NOMO-1 treated with DMSO at 0.1 percent for 48 hours (cell line): ENCODE measurements at regions not wholly inside any gene's neighbourhood (a gene's known extent, or its start where the extent isn't known, plus 50 kb on each side); places are given as distances from the start of the nearest gene placed in this dataset.
"Not testable (repeated sequence)": the region's sequence is repeated elsewhere in the genome, so short reads cannot be mapped to it uniquely, and the experiment has no call there.

Source experiments
- DNase-seq: peaks from one replicate; lab custom pipeline; 2025; ENCODE audit not compliant: unreplicated experiment; lab: John Stamatoyannopoulos, UW

DNA sequence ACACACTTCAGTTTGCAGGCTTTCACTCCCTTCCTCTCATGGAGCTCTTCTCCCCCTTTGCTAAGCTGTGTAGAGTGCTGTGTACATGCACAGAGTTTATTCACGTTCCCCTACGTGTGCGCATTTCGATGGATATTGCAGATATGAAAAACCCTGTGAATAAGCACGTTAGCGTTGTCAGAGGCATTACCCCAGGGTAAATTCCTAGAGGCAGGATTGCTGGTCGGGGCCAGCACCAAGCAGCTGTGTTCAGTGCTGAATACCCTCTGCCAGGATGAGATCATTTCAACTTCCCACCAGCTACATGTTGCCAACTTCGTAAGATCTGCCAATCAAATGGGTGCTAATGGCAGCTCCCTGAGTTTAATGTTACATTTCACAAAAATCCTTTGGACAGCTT lies 172.3 kb upstream of the PPP1R26 start:
- DNase-seq: no peak

DNA sequence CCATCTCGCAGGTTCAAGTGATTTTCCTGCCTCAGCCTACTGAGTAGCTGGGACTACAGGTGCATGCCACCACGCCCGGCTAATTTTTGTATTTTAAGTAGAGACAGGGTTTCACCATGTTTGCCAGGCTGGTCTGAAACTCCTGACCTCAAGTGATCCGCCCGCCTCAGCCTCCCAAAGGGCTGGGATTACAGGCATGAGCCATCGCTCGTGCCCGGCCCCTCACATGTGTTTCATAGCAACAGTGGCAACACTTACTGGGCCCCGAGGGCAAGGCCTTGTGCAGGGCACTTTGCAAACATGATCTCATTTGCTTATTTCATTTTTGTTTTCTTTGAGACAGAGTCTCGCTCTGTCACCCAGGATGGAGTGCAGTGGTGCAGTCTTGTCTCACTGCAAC lies 171.7 kb upstream of the PPP1R26 start:
- DNase-seq: not testable (repeated sequence)

DNA sequence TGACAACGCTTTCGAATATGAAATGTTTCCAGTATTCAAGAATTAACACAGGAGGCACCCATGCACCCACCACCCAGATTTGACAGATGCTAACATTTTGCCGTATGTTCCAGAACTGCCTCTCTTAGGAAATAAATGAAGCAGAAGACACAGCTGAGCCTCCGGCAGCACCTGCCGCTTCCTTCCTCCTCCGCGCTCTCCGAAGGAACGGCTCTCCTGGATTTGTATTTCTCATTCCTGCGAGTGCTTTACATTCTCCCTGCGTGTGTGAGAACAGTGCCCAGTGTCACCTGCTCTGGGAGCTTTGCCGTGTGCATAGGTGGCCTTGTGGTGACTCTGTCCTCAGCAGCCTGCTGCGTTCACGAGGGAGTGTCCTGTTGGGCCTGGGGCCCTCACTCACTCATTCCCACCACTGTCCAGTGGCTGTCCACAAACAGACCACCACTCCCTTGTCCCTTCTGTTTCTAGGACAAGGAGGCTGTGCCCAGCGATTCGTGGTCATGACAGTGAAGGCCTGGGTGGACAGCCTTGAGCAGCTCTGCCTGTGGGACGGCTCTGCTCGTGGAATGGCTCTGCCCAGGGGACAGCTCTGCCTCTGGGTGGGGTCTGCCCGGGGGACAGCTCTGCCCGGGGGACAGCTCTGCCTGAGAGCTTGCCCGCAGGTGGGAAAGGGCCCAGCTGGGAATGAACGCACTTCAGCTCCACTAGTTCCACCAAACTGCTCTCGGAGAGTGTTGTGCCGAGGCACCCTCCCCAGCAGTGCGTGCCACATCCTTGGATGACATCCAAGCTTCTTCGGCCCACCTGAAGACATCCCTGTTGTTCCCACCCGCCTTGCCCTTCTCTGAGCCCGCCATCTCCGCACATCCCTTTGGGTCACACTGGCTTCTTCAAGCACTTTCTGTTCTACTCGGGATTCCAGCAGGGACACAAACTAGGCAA lies 170.5 kb upstream of the PPP1R26 start:
- DNase-seq: no peak

DNA sequence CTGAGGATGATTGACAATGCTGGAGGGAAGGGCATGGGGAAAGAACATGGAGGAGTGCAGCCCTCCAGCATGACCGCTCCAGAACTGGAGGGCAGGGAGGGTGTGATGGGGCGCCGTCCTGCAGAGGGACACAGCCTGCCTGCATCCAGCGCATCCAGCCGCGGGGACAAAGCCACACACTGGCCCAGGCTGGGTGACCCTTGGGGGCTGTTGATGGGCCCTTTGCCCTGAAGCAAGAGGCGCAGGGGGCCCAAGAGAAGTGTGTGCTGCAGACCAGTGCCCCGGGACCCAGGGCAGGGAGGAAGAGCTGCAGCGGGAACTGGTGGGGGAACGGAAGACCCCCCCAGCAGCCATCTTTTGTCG lies 169.8 kb upstream of the PPP1R26 start:
- DNase-seq: no peak

DNA sequence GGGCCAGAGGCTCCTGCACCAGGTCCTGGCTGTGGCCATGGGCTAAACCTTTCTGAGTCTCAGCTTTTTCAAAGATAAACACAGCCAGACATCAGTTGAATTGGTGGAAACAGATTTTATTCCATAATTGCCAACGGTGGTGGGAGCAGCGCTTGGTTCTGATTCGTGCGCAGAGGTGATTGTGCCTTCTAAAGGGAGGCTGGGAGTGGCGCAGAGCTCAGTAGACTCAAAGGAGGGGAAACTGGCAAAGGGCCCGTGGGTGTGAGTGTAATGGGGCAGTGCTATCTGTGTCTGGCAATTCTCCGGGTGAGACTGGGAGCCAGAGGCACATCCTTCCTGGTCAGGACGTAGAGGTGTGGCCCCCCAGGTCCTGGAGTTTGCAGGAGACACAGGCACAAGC lies 169.4 kb upstream of the PPP1R26 start:
- no peak for DNase-seq

DNA sequence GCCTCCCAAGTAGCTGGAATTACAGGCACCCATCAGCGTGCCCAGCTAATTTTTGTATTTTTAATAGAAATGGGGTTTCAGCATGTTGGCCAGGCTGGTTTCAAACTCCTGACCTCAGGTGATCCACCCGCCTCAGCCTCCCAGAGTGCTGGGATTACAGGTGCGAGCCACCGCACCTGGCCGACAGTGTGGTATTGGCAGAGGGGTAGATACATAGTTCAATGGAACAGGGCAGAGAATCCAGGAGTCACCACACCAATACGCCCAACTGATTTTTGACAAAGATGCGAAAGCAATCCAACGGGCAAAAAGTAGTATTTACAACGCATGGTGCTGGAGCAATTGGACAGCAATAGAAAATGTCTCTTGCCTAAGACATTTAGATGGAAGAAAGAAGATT lies 164.0 kb upstream of the PPP1R26 start:
- DNase-seq: no peak

DNA sequence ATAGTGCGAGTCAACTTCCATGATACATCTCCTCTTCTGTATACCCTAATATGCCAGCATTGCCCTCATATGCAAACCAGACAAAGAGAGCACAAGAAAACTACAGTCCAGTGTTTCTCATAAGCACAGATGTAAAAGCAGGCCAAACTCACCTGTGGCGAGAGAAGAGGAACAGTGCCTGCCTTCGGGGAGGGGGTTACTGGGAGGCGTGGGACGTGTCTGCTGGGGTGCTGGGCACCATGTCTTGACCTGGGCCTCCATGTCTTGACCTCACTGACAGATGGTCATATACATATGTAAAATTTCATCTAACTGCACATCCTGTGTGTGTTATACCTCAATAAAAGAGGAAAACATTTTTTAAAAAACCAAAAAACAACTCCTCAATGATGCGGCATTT lies 159.3 kb upstream of the PPP1R26 start:
- no peak for DNase-seq

DNA sequence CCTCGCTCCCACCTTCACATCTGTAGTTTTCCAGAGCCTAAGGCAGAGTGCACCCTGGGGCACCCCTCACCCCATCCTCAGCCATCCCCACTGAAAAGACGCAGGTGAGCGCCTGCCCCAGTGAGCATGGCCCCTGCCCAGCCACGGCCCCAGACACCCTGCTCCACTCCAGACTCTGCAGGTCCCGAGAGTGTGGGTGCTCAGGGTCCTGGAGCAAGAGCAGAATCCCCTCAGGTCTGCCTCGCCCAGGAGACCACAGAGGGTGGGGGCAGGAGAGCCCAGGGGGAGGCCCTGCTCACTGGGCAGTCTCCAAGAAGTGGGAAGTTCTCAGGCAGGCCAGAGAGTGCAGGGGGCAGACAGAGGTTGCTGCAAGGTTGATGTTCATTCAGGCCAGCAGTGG lies 158.6 kb upstream of the PPP1R26 start:
- DNase-seq: no peak

DNA sequence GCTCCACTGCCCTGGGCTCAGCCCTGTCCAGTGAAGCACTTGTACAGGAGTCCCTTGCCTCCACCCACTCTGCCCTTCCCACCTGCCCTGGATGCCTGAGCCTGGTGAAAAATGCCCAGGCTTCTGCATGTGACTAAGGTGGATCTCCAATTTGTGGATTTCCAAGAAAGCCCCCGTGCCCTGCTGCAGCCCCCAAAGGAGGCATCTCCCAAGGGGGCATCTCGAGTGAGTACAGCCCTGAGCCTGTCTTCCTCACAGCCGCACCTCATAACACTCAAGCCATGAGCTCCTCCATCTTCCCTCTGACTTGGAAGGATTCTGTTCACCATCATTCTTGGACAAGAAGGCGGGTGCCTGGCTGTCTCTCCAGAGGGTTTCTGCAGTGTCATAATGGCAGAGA lies 158.0 kb upstream of the PPP1R26 start:
- no peak for DNase-seq

DNA sequence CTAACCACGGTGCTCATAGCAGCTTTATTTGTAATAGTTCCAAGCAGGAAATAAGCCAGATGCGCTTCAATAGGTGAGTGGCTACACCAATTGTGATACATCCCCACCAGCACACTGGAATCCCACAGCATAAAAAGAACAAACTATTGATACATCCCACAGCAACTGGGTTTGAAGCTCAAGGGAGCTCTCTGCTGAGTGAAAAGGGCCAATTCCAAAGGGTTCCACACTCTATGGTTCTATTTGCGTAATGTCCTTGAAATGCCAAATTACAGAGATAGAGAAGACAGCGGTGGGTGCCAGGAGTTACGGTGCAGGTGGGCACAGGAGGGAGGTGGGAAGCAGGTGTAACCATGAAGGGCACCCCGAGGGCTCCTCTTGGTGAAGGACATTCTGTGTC lies 155.3 kb upstream of the PPP1R26 start:
- DNase-seq: no peak

DNA sequence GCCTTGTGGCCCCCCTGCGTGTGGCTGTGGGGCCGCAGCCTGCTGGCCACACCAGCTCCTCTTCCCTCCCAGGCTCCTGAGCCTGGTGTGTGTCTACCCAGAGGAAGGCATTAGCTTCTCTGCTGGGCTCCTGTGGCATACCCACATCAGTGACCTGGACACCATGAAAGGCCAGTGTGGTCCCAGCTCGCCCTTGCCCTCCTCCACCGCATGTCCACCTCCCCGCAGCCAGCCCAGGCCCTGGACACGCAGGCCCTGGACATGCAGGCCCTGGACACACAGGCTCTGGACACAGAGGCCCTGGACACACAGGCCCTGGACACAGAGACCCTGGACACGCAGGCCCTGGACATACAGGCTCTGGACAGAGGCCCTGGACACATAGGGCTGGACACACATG lies 153.4 kb upstream of the PPP1R26 start:
- DNase-seq: no peak

DNA sequence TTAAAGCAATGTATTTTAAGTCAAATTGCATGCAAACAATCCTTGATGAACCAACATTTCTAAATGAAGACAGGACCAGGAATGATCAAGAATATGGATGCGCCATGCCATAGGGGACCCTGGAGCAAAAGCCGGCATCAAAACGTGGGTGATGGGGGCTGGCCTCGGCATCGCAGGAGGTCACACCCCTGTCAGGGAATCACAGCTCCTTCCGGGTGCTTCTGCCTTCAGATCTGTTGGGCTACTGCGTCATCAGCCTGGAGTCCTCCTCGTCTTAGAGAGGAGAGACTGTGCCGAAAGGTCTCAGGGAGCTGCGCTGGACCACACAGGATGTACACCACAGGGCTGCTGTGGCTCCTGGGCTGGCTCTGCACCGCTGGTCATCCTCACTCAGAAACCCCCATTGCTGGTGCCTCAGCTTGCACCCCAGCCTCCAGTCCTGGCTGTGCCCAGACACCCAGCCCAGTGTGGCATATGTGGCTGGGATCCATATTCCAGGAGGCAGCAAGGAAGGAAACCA lies 152.9 kb upstream of the PPP1R26 start:
- DNase-seq: no peak

DNA sequence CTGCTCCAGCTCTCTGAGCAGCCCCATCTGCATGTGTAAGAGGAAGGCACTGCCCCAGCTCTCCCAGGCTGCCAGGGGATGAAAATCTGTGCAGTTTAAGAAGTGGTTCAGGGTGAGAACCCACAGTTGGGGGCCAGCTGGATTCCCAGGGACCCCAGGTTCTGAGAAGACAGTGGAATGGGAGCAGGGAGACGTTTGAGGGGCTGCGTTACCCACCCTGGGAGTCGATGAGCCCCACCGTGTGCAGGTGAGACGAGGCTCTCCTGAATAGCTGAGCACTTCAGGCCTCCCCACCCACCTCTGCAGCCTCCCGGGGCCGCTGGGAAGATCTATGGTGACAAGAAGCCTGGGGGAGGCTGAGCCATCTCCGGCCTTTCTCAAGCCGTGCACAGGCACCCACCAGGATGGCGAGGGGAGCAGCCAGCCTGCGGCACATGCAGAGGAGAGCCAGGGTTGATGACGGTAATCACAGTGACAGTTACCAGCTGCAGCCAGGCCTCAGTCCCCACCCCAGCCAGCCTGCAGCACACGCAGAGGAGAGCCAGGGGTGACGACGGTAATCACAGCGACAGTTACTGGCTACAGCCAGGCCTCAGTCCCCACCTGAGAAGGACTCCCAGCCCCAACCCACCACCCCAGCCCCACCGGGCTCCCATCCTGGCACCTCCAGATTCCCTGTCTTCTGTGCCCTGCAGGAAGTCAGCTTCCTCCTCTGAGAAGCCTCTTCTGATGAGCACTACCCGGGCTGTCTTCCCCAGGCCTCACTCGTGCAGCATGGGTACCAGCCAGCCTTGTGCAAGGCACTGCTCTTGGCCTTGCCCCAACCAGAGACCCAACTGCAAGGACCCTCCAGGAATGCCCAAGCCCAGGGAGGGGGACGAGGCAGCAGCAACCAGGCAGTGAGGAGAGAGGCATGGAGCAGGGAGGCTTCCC lies 150.8 kb upstream of the PPP1R26 start:
- DNase-seq: no peak

DNA sequence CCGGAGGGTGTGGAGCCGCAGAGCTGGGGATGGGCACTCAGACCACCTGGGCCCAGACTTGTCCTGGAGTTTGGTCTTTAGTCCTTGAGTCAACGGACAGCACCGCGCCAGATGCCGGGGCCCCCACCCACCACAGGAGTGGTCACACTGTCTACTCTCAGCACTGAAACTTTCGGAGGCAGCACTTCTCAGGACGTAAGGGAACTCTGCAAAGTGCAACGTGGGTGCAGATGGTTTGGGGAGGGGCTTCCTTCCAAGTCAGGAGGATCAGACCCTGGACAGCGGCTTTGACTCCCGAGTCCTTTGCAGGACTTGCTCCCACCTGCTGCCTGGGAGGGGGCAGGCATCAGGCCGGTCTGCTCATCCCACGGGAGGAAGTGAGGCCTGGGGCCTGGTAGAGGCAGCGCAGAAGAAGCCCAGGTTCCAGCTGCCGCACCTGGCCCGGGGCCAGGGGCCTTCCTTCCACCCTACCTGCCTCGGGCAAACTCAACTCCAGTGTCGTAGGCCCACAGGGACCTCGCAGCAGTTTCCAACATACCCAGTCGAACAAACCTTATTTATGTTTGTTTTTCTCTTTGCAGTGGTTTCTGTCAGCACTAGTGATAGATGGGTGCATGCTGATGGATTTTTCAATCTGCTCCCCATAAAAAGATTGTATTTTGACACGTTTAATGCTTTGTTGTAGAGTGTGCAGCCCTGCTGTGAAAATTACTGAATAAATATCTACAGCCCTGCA lies 149.8 kb upstream of the PPP1R26 start:
- no peak for DNase-seq

DNA sequence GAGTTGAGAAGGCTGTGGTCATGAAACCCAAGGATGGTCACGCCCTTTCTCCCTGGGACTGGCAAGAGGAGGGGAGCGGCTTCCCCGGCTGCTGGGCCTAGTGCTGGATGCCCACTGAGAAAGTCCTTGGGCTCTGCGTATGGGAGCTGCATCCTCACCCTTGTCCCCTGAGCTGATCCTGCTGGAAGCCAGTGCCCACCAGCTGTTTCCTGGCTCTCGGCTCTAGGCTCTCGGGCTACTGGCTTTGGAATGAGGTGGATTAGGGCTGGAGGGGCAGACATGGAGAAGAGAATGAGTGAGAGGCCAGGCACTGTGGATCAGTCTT lies 149.3 kb upstream of the PPP1R26 start:
- no peak for DNase-seq

DNA sequence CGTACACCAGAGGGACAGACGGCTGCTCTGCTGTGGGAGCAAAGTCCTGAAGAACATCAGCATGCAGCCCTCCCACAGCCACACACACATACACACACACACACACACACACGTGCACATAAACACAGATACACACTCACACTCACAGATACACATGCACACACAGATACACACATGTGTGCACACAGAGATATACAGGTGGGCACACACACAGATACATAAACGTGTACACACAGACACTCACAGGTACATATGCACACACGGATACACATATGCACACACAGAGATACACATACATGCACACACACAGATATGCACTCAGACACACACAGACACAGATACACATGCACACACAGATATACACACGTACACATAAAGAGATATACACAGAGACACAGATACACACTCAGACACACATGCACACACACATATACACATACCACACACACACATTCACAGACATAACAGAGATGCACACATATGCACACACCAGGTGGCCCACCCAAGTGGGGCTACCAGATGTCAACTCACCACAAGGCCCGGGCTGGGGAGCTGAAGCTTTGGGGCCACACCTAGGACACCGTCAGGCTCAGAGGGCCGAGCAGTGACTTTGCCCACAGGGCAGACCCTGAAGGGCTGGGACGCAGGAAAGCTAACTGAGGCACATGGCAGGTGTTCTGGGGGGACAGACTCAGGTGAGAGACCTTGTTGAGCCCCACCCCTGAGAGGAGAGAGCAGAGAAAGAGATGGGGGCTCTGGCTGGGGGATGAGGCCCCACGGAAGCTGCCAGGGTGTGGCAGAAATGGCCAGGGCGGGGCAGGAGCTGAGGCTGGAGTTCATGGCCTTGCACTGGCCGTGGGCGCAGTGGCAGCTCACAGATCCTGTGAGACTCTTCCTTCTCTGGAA lies 148.6 kb upstream of the PPP1R26 start:
- no peak for DNase-seq

DNA sequence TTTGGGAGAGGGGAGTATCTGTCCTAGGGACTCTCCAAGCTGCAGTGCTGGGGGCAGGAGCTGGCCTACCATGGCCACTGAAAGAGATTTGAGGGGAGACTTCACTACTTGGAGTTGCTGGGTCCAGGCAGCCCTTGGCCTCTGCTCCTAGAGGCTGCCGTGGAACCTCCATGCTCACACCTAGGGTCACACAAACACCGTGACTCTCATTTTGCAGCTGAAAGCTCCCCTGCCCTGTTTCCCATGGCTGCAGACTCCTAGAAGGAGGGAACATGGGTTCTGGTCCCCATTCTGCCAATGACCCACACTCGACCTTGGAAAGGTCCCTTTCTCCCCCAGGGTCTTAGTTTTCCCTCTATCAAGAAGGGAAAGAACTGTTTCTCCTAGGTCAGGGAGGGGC lies 147.1 kb upstream of the PPP1R26 start:
- no peak for DNase-seq

DNA sequence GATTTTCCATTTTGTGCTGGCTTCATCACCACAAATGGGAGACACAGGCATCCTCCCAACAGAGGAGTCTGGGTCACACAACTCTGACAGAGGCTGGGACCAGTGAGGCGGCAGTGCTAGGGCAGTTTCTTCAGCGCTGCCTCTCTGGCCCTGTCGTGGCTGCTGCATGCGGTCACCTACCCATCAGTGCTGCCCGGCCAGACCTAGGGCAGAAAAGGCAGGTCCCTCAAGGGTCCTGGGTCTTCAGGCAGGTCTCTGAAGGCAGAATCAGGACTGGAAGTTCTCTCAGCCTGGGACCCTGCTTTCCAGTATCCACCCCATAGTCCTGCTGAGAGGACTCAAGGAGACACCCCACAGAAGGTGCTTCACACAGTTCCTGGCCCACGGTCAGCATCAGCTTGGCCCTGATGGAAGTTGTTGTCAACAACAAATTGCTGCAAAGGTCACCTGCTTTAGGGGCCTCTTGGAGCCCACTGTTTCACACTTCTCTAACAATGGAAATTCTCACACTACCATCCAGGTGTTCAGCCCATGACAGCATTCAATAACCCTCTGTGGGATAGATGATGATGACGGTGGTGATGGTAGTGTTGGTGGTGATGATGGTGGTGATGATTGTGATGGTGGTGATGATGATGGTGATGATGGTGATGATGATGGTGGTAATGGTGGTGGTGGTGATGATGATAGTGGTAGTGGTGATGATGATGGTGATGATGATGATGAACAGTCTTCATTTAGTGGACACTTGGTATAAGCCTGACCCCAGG lies 146.4 kb upstream of the PPP1R26 start:
- no peak for DNase-seq

DNA sequence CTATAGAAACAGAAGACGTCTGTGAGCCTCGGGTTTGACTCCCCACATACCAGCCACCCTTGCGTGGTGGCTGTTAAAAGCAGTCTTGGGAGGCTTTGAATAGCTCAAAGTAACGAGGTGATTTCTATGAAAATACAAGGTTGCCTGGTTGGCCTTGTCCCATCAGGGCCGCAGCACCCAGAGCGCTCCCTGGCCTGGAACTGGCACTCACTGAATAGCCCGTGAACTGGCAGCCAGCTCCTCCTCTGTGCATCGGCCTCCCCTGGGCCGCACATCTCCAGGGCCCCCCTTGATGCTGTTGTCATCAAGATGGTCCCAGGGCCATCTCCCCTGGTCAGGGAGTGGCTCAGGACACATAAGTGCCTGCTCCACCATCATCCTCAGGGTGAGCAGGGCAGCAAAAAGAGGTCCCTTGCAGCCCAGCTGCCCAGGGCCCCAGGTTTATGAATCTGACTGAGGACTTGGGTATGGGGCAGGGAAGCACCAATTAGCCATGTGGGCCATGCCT lies 144.6 kb upstream of the PPP1R26 start:
- no peak for DNase-seq
